ENCODE measurements at regions not wholly inside any gene's neighbourhood (a gene's known extent, or its start where the extent isn't known, plus 50 kb on each side); places are given as distances from the start of the nearest gene placed in this dataset.

DNA sequence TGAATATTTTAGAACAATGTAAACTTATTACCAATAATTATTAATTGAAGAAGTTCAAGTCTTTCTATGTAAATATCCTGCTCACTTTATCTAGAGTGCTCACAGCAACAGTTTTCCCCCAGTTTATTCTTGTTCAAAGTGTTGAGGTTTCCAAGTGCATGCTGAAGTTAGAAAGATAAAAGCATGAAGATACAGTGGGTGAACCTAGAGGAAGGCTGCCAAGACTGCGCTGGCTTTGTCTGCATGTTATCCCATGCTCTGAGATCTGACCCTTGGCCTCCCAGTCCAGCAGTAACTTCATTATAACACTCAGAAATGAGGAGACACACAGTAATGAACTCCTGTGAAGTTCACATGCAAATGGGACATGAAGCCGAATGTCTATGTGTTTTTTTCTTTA is 76.0 kb upstream of the PIP5K1B start:
- no peak for TF ChIP-seq POLR2AphosphoS5 (IDR thresholded peaks at IDR 0.05; ENCODE audit: insufficient read depth in 1 of 2, low read depth in 1 of 2)
- TF ChIP-seq, protein P1, sequence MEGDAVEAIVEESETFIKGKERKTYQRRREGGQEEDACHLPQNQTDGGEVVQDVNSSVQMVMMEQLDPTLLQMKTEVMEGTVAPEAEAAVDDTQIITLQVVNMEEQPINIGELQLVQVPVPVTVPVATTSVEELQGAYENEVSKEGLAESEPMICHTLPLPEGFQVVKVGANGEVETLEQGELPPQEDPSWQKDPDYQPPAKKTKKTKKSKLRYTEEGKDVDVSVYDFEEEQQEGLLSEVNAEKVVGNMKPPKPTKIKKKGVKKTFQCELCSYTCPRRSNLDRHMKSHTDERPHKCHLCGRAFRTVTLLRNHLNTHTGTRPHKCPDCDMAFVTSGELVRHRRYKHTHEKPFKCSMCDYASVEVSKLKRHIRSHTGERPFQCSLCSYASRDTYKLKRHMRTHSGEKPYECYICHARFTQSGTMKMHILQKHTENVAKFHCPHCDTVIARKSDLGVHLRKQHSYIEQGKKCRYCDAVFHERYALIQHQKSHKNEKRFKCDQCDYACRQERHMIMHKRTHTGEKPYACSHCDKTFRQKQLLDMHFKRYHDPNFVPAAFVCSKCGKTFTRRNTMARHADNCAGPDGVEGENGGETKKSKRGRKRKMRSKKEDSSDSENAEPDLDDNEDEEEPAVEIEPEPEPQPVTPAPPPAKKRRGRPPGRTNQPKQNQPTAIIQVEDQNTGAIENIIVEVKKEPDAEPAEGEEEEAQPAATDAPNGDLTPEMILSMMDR (IDR thresholded peaks at IDR 0.05) = no peak

Measured in vagina (tissue), 2 donors.